ENCODE measurements at regions not wholly inside any gene's neighbourhood (a gene's known extent, or its start where the extent isn't known, plus 50 kb on each side); places are given as distances from the start of the nearest gene placed in this dataset.

DNA sequence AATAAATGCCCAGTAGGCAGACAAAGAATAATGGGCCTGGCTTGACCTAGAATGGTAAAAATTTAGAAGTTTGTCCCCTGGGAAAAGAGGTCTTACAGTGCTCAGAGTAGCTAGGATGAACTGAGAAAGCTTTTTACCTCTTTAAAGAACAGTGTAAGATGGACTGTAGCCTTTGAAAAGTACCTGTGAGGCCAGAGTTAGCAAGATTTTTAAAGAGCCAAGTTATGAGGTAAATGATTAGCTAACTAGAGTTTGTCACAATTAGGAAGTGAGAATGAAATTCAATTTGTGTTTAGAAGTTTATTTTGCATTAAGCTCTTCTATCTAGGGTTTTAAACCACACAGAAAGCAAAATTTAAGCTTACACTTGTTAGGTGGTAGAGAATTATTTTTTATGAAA lies 480.9 kb downstream of the ZIC1 start:
- ATAC-seq: peak; percentile 86
- DNase-seq: no peak
- intact Hi-C loops (cut with DNase I, micrococcal nuclease): no loop called here

- ATAC-seq: no peak
- no peak for DNase-seq
- intact Hi-C loops (cut with DNase I, micrococcal nuclease): no loop called here
Observed at GRCh38 chr3:147895509-147895908, 486.3 kb downstream of the ZIC1 start.

DNA sequence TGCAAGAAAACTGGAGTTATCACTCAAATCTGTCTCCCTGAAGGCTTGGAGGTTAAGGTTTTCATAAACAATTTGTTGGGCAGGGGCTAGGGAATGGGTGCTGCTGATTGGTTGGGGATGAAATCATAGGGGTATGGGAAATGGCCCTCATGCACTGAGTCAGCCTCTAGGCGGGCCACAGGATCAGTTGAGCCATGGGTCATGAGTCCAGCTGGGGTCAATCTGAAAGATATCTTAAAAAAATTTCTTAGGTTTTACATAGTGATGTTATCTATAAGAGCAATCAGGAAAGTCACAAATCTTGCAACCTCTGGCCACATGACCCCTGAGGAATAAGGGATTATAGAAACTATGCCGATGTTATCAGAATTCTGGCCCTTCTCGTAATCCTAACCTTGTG lies 491.7 kb downstream of the ZIC1 start:
- ATAC-seq: peak; percentile 80
- intact Hi-C loops (cut with DNase I, micrococcal nuclease): no loop called here
- DNase-seq: peak in 1 of 2 donors; percentile 3

DNA sequence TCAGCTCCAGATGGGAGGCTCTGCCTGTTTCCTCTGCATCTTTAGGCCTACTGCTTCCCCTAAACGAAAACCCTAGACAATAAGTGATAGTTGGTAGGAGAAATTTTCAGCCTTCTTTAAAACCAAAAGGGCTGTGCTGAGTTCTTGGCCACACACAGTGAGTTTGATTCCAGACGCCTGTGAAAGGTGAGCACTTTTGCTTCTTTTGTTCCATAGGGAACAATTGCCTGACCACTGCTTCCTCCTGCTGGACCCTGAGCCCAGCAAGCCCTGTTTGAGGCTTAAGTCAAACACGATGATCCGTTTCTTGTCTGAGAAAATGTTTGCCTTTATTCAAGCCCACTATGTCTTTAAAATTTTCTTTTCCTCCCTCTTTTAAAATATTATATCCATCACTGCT lies 493.9 kb downstream of the ZIC1 start:
- intact Hi-C loops (cut with DNase I, micrococcal nuclease): no loop called here
- ATAC-seq (no peak), DNase-seq (no peak)

- ATAC-seq (no peak), DNase-seq (no peak)
- intact Hi-C loops (cut with DNase I, micrococcal nuclease): no loop called here
Observed at GRCh38 chr3:147904421-147904820, 495.3 kb downstream of the ZIC1 start.

DNA sequence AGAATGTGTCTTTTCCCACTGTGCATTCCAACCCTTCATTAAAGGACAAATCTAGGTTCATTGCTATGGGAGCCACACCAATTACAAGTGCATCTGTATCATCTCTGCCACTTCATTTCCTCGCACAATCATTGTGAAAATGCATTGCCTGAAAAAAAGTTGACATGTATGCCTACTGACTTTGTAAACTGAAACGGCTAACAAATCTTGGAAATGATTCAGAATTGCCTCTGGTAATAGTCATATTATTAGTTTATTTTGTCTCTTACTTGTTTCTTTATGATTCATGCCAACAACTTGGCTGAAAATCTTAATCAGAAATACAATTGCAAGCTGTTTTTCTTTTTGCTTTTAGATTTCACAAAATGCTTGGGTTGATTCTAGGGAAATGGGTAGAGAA lies 497.1 kb downstream of the ZIC1 start:
- intact Hi-C loops (cut with DNase I, micrococcal nuclease): no loop called here
- ATAC-seq (no peak), DNase-seq (no peak)

GRCh38 chr3:147914532-147914931 lies 505.4 kb downstream of the ZIC1 start:
- no peak for DNase-seq
- ATAC-seq: no peak
- intact Hi-C loops (cut with DNase I, micrococcal nuclease): no loop called here

DNA sequence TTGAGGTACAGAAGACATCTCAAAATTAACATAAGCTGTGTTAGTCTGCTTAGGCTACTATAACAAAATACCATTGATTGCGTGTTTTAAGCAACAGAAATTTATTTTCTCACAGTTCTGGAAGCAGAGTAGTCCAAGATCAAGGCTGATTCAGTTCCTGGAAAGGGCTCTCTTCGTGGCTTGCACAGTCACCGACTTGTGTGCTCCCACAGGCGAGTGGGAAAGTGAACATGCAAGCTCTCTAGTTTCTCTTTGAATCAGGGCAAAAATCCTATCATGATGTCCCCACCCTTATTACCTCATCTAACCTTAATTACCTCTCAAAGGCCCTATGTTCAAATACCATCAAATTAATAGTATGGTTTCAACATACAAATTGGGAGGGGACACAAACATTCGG lies 505.9 kb downstream of the ZIC1 start:
- intact Hi-C loops (cut with DNase I, micrococcal nuclease): no loop called here
- DNase-seq (no peak), ATAC-seq (no peak)

- intact Hi-C loops (cut with DNase I, micrococcal nuclease): no loop called here
- no peak for ATAC-seq
- no peak for DNase-seq
Observed at GRCh38 chr3:147919496-147919895, 510.3 kb downstream of the ZIC1 start.

DNA sequence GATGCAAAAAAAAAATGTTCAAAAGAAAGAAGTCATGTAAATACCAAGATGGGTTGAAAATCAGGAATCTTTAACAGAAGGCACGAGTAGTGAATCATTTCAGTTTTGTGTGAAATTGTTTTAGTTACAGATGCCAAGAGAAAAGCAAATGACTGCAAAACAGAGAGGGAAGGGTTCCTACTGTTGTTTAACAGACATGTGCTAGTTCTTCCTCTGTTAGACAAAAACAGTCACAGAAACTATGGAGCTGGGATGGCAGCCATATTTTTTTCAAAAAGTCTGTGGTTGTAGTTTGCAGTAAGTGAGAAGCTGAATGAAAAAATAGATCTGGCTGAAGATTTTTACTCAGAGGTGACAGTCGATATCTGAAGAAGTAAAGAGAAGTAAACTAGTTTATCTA lies 511.9 kb downstream of the ZIC1 start:
- intact Hi-C loops (cut with DNase I, micrococcal nuclease): no loop called here
- no peak for ATAC-seq
- no peak for DNase-seq

DNA sequence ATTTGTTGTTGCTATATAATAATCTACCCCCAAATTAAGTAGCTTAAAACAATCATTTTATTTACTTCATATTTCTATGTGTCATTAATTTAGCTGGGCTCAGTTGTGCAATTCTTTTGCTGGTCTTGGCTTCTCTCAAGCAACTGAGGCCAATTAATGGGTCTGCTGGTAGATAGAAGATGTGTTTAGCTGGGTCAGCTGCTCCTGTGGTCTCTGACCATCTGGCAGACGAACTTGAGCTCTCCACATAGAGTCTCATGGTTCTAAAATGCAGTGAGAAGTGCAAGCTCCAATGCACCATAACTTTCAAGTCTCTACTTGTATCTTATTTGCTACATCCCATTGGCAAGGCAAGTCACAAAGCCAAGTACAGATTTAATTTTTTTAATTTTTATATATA lies 515.6 kb downstream of the ZIC1 start:
- ATAC-seq: no peak
- DNase-seq: no peak
- intact Hi-C loops (cut with DNase I, micrococcal nuclease): no loop called here

DNA sequence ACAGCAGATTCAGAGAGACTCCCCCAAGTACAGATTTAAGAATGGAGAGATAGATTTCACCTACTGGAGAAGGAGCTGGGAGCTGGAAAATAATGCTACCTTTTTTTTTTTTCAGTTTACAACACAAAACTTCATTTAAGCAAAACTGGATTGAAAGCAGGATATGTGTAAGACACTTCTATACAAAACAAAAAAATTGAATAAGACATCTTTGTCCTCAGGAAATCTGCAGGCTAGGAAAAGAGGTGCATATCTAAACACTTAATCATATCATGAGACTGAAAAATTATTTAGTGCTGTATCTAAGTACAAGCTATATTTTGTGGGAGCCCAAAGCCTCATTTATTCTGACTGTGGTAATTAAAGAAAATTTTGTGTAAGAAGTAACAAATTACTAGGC lies 516.1 kb downstream of the ZIC1 start:
- intact Hi-C loops (cut with DNase I, micrococcal nuclease): no loop called here
- ATAC-seq (no peak), DNase-seq (no peak)

GRCh38 chr3:147930232-147930807 lies 521.2 kb downstream of the ZIC1 start:
- DNase-seq (no peak), ATAC-seq (no peak)
- intact Hi-C loops (cut with DNase I, micrococcal nuclease): no loop called here

DNA sequence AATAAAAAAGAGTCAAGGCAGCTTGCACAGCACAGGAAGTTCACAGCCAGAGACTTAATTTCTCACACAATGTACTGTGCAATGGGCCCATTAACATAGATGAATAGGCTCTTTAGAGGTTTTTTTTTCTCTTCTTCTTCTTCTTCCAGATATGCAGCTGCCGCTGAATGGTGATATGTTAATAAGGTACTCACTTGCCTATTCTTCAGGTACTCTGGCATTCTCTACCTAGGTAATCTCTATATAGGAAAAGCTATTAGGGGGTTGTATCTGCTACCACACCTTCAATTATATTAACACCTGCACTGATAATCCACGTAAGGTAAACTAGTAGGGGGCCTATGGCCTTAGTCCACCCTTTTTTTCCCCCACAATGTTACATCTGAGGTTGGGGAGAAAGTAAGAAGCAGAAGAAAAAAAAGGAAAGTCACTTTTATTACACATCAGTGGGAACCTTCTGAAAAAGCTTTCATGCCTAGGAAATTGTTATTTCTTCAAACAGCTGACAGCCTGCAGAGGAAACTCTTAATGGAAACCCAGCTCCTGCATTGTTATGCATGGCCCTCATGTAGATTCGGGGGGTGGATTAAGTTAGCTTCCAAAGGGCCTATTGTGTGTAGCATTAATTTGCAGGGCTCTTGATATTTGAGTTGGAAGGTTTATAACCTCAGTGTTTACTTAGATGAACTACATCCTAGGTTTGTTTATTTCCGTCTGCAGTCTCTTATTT lies 525.5 kb downstream of the ZIC1 start:
- DNase-seq (no peak), ATAC-seq (no peak)
- intact Hi-C loops (cut with DNase I, micrococcal nuclease): no loop called here

- DNase-seq (no peak), ATAC-seq (no peak)
- intact Hi-C loops (cut with DNase I, micrococcal nuclease): no loop called here
Observed at GRCh38 chr3:147937341-147937740, 528.2 kb downstream of the ZIC1 start.

GRCh38 chr3:147937891-147938290 lies 528.7 kb downstream of the ZIC1 start:
- intact Hi-C loops (cut with DNase I, micrococcal nuclease): no loop called here
- no peak for ATAC-seq
- DNase-seq: no peak

GRCh38 chr3:147939425-147939824 lies 530.3 kb downstream of the ZIC1 start:
- no peak for DNase-seq
- intact Hi-C loops (cut with DNase I, micrococcal nuclease): no loop called here
- no peak for ATAC-seq

GRCh38 chr3:147939839-147940238 lies 530.7 kb downstream of the ZIC1 start:
- intact Hi-C loops (cut with DNase I, micrococcal nuclease): no loop called here
- no peak for ATAC-seq
- no peak for DNase-seq

- ATAC-seq: no peak
- intact Hi-C loops (cut with DNase I, micrococcal nuclease): no loop called here
- DNase-seq: no peak
Observed at GRCh38 chr3:147940405-147941193, 531.4 kb downstream of the ZIC1 start.

GRCh38 chr3:147941969-147942368 lies 532.8 kb downstream of the ZIC1 start:
- DNase-seq: no peak
- ATAC-seq: no peak
- intact Hi-C loops (cut with DNase I, micrococcal nuclease): no loop called here

Measured in left colon (tissue), 2 donors.